Upper lobe of left lung (tissue), 4 donors: ENCODE measurements at regions not wholly inside any gene's neighbourhood (a gene's known extent, or its start where the extent isn't known, plus 50 kb on each side); places are given as distances from the start of the nearest gene placed in this dataset.

Source experiments
- EP300 ChIP-seq, 4 donors: sonication (generic); formaldehyde crosslinking; IDR thresholded peaks; one replicate each; pipeline ENCODE4 v1.5.1; 2017; ENCODE audit warnings: antibody characterized with exemption in 4 of 4, control low read depth in 2 of 4
- POLR2A ChIP-seq, 4 donors: fragments of 450-650 bp; IDR thresholded peaks; one replicate each; pipeline ENCODE4 v1.5.1; 2016 to 2017; ENCODE audit warnings: antibody characterized with exemption in 4 of 4, mild to moderate bottlenecking in 2 of 4
- TF ChIP-seq, protein P1 (sequence below), 6 experiments: fragments of 450-650 bp in 4 of 6; fragments of 200-600 bp in 2 of 6; sonication (generic) in 2 of 6; IDR thresholded peaks; one replicate each; pipeline ENCODE4 v1.5.1; 2016 to 2019; ENCODE audit warnings: antibody characterized with exemption in 6 of 6

DNA sequence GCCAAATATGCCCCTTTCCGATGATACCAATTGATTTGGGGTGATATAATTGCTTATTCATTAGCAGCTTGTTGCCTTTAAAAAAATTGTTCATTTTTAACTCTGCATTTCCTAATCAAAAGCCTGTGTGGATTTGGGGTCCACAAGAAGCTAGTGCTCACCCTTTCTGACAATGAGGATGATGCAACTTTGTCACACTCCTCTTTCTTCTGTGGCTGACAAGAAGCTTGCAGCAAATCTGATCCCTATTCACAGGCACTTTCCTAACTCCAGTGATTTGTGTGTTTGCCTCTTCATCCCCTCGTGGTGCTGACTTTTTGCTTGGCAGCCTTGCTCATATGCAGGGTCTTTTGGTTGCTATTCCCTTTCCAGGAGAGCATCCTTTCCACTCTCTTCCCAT lies 182.7 kb upstream of the LDB2 start:
- TF ChIP-seq, protein P1, sequence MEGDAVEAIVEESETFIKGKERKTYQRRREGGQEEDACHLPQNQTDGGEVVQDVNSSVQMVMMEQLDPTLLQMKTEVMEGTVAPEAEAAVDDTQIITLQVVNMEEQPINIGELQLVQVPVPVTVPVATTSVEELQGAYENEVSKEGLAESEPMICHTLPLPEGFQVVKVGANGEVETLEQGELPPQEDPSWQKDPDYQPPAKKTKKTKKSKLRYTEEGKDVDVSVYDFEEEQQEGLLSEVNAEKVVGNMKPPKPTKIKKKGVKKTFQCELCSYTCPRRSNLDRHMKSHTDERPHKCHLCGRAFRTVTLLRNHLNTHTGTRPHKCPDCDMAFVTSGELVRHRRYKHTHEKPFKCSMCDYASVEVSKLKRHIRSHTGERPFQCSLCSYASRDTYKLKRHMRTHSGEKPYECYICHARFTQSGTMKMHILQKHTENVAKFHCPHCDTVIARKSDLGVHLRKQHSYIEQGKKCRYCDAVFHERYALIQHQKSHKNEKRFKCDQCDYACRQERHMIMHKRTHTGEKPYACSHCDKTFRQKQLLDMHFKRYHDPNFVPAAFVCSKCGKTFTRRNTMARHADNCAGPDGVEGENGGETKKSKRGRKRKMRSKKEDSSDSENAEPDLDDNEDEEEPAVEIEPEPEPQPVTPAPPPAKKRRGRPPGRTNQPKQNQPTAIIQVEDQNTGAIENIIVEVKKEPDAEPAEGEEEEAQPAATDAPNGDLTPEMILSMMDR (IDR thresholded peaks at IDR 0.05), result no peak
- TF ChIP-seq POLR2A (IDR thresholded peaks at IDR 0.05) (no peak), EP300 (IDR thresholded peaks at IDR 0.05) (no peak)
